SKM-1 (cell line): ENCODE measurements at regions not wholly inside any gene's neighbourhood (a gene's known extent, or its start where the extent isn't known, plus 50 kb on each side); places are given as distances from the start of the nearest gene placed in this dataset.
"Not testable (repeated sequence)": the region's sequence is repeated elsewhere in the genome, so short reads cannot be mapped to it uniquely, and the experiment has no call there.

Source experiments
- DNase-seq: peaks from one replicate; lab custom pipeline; 2025; ENCODE audit not compliant: unreplicated experiment; lab: John Stamatoyannopoulos, UW

- no peak for DNase-seq
Measured at GRCh38 chr9:75456698-75457097, 368.4 kb downstream of the OSTF1 start.

- DNase-seq: no peak
Measured at GRCh38 chr9:75457474-75458011, 369.2 kb downstream of the OSTF1 start.

- not testable (repeated sequence) for DNase-seq
Measured at GRCh38 chr9:75459311-75459710, 371.0 kb downstream of the OSTF1 start.

GRCh38 chr9:75461183-75461582 is 372.9 kb downstream of the OSTF1 start:
- no peak for DNase-seq

- DNase-seq: no peak
Measured at GRCh38 chr9:75462866-75463265, 374.6 kb downstream of the OSTF1 start.

- no peak for DNase-seq
Measured at GRCh38 chr9:75463871-75464270, 375.6 kb downstream of the OSTF1 start.

GRCh38 chr9:75464726-75465125 is 376.4 kb downstream of the OSTF1 start:
- DNase-seq: no peak

- DNase-seq: no peak
Measured at GRCh38 chr9:75467142-75467541, 378.8 kb downstream of the OSTF1 start.

GRCh38 chr9:75471549-75472114 is 383.3 kb downstream of the OSTF1 start:
- DNase-seq: no peak

GRCh38 chr9:75482566-75482965 is 394.3 kb downstream of the OSTF1 start:
- no peak for DNase-seq

- no peak for DNase-seq
Measured at GRCh38 chr9:75483636-75484035, 395.3 kb downstream of the OSTF1 start.

GRCh38 chr9:75487856-75488718 is 399.8 kb downstream of the OSTF1 start:
- no peak for DNase-seq

- DNase-seq: no peak
Measured at GRCh38 chr9:75488719-75489110, 400.4 kb downstream of the OSTF1 start.

GRCh38 chr9:75490326-75490725 is 400.1 kb upstream of the PCSK5 start:
- DNase-seq: no peak

- no peak for DNase-seq
Measured at GRCh38 chr9:75491533-75491932, 398.9 kb upstream of the PCSK5 start.

GRCh38 chr9:75499812-75500211 is 390.7 kb upstream of the PCSK5 start:
- no peak for DNase-seq

GRCh38 chr9:75500479-75500878 is 390.0 kb upstream of the PCSK5 start:
- DNase-seq: no peak

GRCh38 chr9:75500940-75501339 is 389.5 kb upstream of the PCSK5 start:
- DNase-seq: not testable (repeated sequence)

- no peak for DNase-seq
Measured at GRCh38 chr9:75504721-75505120, 385.8 kb upstream of the PCSK5 start.

GRCh38 chr9:75505654-75506053 is 384.8 kb upstream of the PCSK5 start:
- DNase-seq: no peak

GRCh38 chr9:75529463-75529862 is 361.0 kb upstream of the PCSK5 start:
- DNase-seq: no peak

GRCh38 chr9:75531588-75531987 is 358.9 kb upstream of the PCSK5 start:
- DNase-seq: no peak
